ENCODE measurements at regions not wholly inside any gene's neighbourhood (a gene's known extent, or its start where the extent isn't known, plus 50 kb on each side); places are given as distances from the start of the nearest gene placed in this dataset.

- no peak for TF ChIP-seq CTCF (conservative IDR thresholded peaks at IDR 0.05; ENCODE audit: low read depth, low read length)
- no peak for TF ChIP-seq EZH2 (IDR thresholded peaks at IDR 0.05; ENCODE audit: borderline replicate concordance, low read depth, low read length, poor library complexity, severe bottlenecking)
Measured at GRCh38 chr1:215002471-215002870, 80.1 kb upstream of the KCNK2 start.
